HG03280 (cell line): ENCODE measurements at regions not wholly inside any gene's neighbourhood (a gene's known extent, or its start where the extent isn't known, plus 50 kb on each side); places are given as distances from the start of the nearest gene placed in this dataset.
"Not testable (repeated sequence)": the region's sequence is repeated elsewhere in the genome, so short reads cannot be mapped to it uniquely, and the experiment has no call there.

ENCODE experiments used
- ATAC-seq: cut with Tn5 transposase; IDR thresholded peaks from one replicate; pipeline ENCODE4 v1.9.1; 2021; ENCODE audit warnings: mild to moderate bottlenecking, moderate library complexity; ENCODE audit not compliant: unreplicated experiment

GRCh38 chr2:82226441-82226840 lies 1921.9 kb upstream of the LRRTM1 start:
- no peak for ATAC-seq

- no peak for ATAC-seq
Measured at GRCh38 chr2:82224301-82224940, 1919.9 kb upstream of the LRRTM1 start.

GRCh38 chr2:82215212-82215611 lies 1910.7 kb upstream of the LRRTM1 start:
- no peak for ATAC-seq

GRCh38 chr2:82199493-82199852 lies 1894.9 kb upstream of the LRRTM1 start:
- ATAC-seq = no peak

GRCh38 chr2:82198809-82199492 lies 1894.4 kb upstream of the LRRTM1 start:
- ATAC-seq = no peak

GRCh38 chr2:82182270-82182669 lies 1877.7 kb upstream of the LRRTM1 start:
- ATAC-seq = no peak

- not testable (repeated sequence) for ATAC-seq
Measured at GRCh38 chr2:82175210-82175609, 1870.7 kb upstream of the LRRTM1 start.

GRCh38 chr2:82172483-82172882 lies 1867.9 kb upstream of the LRRTM1 start:
- ATAC-seq = no peak

- no peak for ATAC-seq
Measured at GRCh38 chr2:82169379-82169778, 1864.8 kb upstream of the LRRTM1 start.

GRCh38 chr2:82165377-82165776 lies 1860.8 kb upstream of the LRRTM1 start:
- ATAC-seq = no peak

- ATAC-seq = no peak
Measured at GRCh38 chr2:82158150-82158549, 1853.6 kb upstream of the LRRTM1 start.

GRCh38 chr2:82155469-82155868 lies 1850.9 kb upstream of the LRRTM1 start:
- ATAC-seq = no peak

GRCh38 chr2:82143343-82143742 lies 1838.8 kb upstream of the LRRTM1 start:
- ATAC-seq = no peak

GRCh38 chr2:82139979-82140611 lies 1835.5 kb upstream of the LRRTM1 start:
- ATAC-seq = no peak

- no peak for ATAC-seq
Measured at GRCh38 chr2:82137441-82137840, 1832.9 kb upstream of the LRRTM1 start.

GRCh38 chr2:82128051-82128450 lies 1823.5 kb upstream of the LRRTM1 start:
- no peak for ATAC-seq

GRCh38 chr2:82124629-82125028 lies 1820.1 kb upstream of the LRRTM1 start:
- no peak for ATAC-seq

- ATAC-seq = no peak
Measured at GRCh38 chr2:82120654-82121053, 1816.1 kb upstream of the LRRTM1 start.

- no peak for ATAC-seq
Measured at GRCh38 chr2:82120115-82120514, 1815.6 kb upstream of the LRRTM1 start.

- ATAC-seq = no peak
Measured at GRCh38 chr2:82109418-82109817, 1804.9 kb upstream of the LRRTM1 start.

GRCh38 chr2:82098617-82099016 lies 1794.1 kb upstream of the LRRTM1 start:
- no peak for ATAC-seq

- ATAC-seq = no peak
Measured at GRCh38 chr2:82089518-82089917, 1785.0 kb upstream of the LRRTM1 start.
